Muscle layer of colon (tissue), 2 donors: ENCODE measurements at regions not wholly inside any gene's neighbourhood (a gene's known extent, or its start where the extent isn't known, plus 50 kb on each side); places are given as distances from the start of the nearest gene placed in this dataset.

Experiments
- H3K27ac ChIP-seq: one replicate; pipeline ENCODE4 v1.7.0; 2013; ENCODE audit warnings: low read depth, mild to moderate bottlenecking, low read length, moderate library complexity
- H3K27me3 ChIP-seq, 2 donors: one replicate each; pipeline ENCODE4 v1.7.0; 2013; ENCODE audit warnings: low read length in 2 of 2, mild to moderate bottlenecking in 2 of 2; ENCODE audit not compliant: insufficient read depth in 2 of 2, control insufficient read depth in 1 of 2
- H3K36me3 ChIP-seq: one replicate; pipeline ENCODE4 v1.7.0; 2013; ENCODE audit warnings: mild to moderate bottlenecking, low read length; ENCODE audit not compliant: insufficient read depth
- H3K4me1 ChIP-seq: one replicate; pipeline ENCODE4 v1.7.0; 2013; ENCODE audit warnings: mild to moderate bottlenecking, low read length; ENCODE audit not compliant: insufficient read depth
- H3K4me3 ChIP-seq, 2 donors: one replicate each; pipeline ENCODE4 v1.7.0; 2013; ENCODE audit warnings: low read length in 2 of 2, low read depth in 1 of 2, mild to moderate bottlenecking in 1 of 2, moderate library complexity in 1 of 2
- H3K9ac ChIP-seq: one replicate; pipeline ENCODE4 v1.7.0; 2013; ENCODE audit warnings: low read length
- H3K9me3 ChIP-seq: one replicate; pipeline ENCODE4 v1.7.0; 2013; ENCODE audit warnings: mild to moderate bottlenecking, low read length
- donor health status: abdominal sarcoma.
- donor health status: Adenocarcinoma of cecum.

DNA sequence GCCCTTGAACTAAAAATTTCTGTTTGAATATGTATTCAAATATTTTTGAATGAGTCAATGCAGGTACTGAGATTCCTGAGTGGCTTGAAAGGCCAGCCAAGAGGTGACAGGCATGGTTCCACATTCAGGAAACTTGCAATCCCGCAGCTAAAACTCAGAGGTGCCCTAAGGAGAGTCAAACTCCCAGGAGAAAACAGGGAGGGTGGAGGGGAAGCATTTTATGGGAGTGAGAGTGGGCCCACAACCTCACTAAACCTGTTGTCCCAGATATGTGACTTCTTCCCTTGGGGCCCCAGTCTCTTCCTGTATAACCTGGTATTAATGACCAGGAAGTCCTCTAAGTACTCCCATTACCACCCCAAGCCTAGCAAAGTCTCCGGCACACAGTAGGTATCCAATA is 189.6 kb downstream of the PLPP3 start:
- Histone ChIP-seq H3K4me3 (no peak overlapping the region), H3K4me1 (no peaks in the 10 kb centered on the region), H3K27ac (no peak overlapping the region), H3K9ac (no peak overlapping the region), H3K27me3 (no peaks in the 10 kb centered on the region), H3K9me3 (no peaks in the 10 kb centered on the region), H3K36me3 (no peaks in the 10 kb centered on the region)

DNA sequence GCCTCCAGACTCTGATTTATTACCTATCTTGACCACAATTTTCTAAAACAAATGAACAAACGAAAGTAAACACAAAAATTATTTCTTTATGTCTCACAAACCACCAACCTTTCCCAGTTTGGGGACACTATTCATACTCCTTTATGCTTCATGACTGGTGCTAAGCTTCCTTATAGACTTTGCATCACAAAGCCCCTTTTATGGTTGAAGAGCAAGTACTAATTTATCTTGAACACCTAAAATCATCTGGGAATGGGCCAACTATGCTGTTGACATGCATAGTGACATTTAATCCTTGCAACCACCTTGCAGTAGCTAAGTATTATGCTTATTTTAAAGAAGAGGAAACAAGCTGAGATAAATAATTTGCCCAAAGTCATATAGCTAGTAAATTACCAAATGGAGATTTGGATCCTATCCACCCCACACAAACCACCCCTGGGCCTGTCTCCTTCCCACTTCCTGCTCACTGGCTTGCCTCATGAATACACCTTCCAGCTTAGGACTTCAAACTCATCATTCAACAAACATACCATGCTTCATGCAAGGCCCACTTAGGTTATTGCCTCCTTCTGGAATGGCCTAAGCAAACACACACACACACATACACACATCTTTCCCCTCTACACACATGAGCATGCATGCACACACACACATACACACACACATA is 192.2 kb downstream of the PLPP3 start:
- H3K27ac ChIP-seq, result no peak overlapping the region
- no peak overlapping the region for H3K4me3 ChIP-seq
- H3K9me3 ChIP-seq, result no peaks in the 10 kb centered on the region
- no peaks in the 10 kb centered on the region for H3K27me3 ChIP-seq
- H3K4me1 ChIP-seq, result no peaks in the 10 kb centered on the region
- no peaks in the 10 kb centered on the region for H3K36me3 ChIP-seq
- no peak overlapping the region for H3K9ac ChIP-seq

DNA sequence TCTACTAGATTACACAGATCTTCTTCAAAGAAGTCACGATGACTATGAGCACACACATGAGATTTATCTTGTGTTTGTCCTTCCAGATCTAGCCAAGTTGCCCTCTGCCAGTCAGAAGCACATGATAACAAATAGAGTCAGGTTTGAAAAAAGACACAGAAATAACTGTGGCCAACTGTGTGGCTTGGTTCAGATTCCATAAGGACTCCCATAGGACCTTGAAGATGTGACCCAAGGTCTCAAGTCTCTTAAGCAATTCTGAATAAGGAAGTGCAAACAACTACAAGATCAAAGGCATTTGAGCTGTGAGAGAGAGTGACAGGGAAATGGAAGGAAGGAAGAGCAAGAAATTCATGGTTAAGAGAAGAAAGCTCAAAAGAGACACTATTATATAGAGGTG is 194.0 kb downstream of the PLPP3 start:
- H3K27ac ChIP-seq, result no peak overlapping the region
- no peak overlapping the region for H3K9ac ChIP-seq
- no peaks in the 10 kb centered on the region for H3K27me3 ChIP-seq
- H3K36me3 ChIP-seq, result no peaks in the 10 kb centered on the region
- H3K4me1 ChIP-seq, result peaks cover 9% of the 10 kb centered on the region
- H3K9me3 ChIP-seq, result no peaks in the 10 kb centered on the region
- no peak overlapping the region for H3K4me3 ChIP-seq

DNA sequence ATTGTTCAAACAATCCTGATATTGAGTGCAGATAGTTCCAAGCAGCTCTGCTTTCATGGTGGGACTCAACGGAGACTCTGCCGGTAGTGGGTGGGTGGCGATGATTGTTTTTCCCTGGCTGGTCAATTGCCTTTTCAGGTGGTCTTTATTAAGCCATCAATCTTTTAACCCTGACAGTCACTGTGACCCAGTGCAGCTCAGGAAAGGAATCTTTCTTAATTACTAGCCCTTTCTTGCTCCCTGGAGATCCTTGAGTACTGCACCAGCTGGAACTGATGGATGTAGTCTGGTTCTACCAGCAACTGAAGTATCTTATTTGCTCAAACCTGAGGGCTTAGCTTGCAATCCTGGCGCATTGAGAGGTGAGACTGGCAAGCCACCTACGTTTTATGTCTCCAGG is 196.4 kb downstream of the PLPP3 start:
- H3K9me3 ChIP-seq, result no peaks in the 10 kb centered on the region
- H3K36me3 ChIP-seq, result no peaks in the 10 kb centered on the region
- H3K27me3 ChIP-seq, result no peaks in the 10 kb centered on the region
- H3K27ac ChIP-seq, result no peak overlapping the region
- H3K4me1 ChIP-seq, result peaks cover 29% of the 10 kb centered on the region
- no peak overlapping the region for H3K9ac ChIP-seq
- H3K4me3 ChIP-seq, result no peak overlapping the region

DNA sequence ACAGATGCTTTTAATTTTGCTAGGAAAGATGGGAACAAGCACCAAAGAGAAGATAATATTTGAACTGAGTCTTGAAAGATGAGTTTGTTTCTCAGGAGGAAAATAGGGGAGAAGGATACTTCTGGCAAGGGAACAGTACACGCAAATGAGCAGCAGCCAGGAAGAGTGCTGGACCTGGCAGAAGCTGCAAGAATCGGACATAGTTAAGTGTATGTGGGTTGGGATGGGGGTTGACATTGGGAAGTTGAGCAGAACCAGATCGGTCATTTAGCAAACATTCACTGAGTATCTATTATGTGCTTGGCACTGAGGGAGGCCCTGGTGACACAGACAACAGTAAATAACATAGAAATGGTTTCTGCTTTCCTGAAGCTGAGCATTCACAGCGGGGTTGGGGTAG is 198.8 kb downstream of the PLPP3 start:
- H3K9ac ChIP-seq, result no peak overlapping the region
- H3K36me3 ChIP-seq, result no peaks in the 10 kb centered on the region
- H3K4me3 ChIP-seq, result no peak overlapping the region
- no peaks in the 10 kb centered on the region for H3K9me3 ChIP-seq
- no peaks in the 10 kb centered on the region for H3K27me3 ChIP-seq
- H3K4me1 ChIP-seq, result peaks cover 53% of the 10 kb centered on the region
- no peak overlapping the region for H3K27ac ChIP-seq

DNA sequence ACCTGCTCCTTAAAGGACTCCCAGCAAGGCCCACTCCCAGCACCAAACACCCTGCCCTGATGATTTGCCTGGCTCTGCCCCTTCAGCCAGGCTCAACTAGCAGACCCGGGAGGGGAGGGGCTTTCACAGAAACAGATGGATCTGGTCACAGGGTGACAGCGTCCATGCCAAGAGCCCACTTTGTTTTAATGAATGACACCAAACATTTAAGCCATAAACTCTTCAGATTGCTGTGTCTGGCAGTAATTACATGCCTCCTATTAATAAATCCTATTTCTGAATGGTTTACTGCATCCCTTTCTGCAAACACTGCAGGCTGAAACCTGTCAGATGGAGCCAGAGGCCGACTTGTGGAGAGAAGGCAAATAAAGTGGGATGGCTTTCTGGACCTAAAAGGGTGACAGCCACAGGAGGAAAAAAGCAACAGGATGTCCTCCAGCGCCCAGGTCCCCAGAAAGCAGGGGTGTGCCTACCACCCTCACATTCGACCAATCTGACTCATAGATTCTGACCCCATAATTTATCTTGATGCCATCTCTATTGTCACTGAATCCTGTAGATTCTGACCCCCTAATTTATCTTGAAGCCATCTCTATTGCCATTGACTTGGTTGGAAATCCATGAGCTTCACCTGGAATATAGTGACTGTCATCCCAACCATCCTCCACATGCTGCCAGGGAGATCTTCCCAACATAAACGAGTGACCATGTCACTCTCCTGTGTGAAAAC is 200.9 kb downstream of the PLPP3 start:
- Histone ChIP-seq H3K9ac (no peak overlapping the region), H3K36me3 (no peaks in the 10 kb centered on the region), H3K27me3 (no peaks in the 10 kb centered on the region), H3K4me1 (peaks cover 73% of the 10 kb centered on the region), H3K4me3 (no peak overlapping the region), H3K27ac (no peak overlapping the region), H3K9me3 (no peaks in the 10 kb centered on the region)

DNA sequence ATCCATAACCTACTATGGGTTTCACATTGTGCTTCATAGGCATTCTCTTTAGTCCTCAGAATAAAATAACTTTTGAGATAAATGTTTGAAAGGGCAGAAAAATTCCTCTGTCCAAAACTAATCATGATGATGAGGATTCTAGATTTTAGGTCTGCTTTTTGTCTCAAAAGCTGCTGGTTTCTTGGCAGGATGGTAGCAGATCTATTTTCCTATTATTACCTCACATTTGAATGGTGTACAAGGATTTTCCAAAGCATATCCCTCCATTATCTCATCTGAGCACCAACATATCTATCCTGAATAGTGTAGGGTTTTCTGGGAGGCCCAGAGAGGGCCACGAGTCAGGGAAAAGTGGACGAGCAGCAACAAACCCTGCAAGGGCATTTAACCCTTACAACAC is 201.9 kb downstream of the PLPP3 start:
- Histone ChIP-seq H3K4me3 (no peak overlapping the region), H3K36me3 (no peaks in the 10 kb centered on the region), H3K9ac (no peak overlapping the region), H3K9me3 (no peaks in the 10 kb centered on the region), H3K4me1 (peaks cover 74% of the 10 kb centered on the region), H3K27ac (no peak overlapping the region), H3K27me3 (no peaks in the 10 kb centered on the region)

DNA sequence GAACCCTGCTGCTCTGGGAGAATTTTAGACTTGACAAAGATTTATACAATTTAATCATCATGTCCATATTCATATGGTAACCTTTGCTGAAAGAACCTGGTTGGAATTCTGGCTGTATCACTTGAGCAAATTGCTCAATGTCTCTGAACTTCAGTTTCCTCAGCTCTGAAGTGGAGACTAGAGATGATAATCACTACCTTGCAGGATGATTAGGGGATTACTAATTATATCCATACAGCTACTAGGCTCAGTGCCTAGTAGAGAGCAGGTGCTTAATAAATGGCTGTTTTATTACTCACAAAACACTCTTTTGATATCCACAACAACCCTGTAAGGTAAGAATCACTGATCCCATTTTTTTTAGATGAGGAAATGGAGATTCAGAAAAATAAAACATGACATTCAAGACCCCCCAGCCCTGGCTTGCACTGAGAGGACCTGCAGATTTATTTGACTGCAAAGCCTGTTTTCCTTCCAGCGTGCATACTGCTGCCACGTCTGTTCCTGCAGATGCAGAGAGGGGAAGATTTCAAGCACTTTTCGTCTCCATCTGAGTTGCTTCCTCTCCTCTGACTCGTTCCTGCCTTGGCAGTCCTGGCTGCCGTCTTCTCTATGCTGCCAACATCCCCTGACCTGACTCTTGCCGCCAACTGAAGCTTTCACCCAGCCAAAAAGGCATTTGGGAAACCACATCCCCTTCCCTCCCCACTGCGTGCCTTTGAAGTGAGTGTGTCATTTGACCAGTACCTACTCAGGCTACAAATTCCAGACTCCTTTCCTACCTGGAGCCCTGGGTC is 203.0 kb downstream of the PLPP3 start:
- Histone ChIP-seq H3K27ac (no peak overlapping the region), H3K4me3 (no peak overlapping the region), H3K9me3 (no peaks in the 10 kb centered on the region), H3K9ac (no peak overlapping the region), H3K36me3 (no peaks in the 10 kb centered on the region), H3K27me3 (no peaks in the 10 kb centered on the region), H3K4me1 (peaks cover 74% of the 10 kb centered on the region)

DNA sequence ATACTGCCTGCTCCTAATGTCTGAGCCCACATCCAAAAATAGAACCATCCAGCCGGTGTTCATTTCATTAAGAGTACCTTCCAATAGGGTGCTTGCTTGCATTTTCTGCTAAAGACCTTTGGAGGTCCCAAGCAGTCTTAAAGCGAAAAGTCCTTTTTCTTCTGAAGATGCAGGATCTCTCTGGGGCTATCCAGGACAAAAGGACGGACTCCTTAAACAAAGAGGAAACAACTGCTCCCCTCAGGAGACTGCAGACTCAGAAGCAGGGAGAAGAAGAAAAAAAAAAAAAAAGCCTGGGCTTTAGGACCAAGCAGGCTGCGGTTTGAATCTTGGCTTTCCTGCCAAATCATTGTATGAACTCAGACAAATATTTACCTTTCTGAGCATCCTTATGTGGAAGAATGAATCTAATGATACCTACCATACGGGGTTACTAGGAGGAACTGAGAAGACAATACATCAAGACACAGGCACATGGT is 204.0 kb downstream of the PLPP3 start:
- H3K9ac ChIP-seq, result no peak overlapping the region
- no peaks in the 10 kb centered on the region for H3K36me3 ChIP-seq
- no peaks in the 10 kb centered on the region for H3K9me3 ChIP-seq
- no peak overlapping the region for H3K27ac ChIP-seq
- H3K4me3 ChIP-seq, result no peak overlapping the region
- H3K4me1 ChIP-seq, result peaks cover 65% of the 10 kb centered on the region
- no peaks in the 10 kb centered on the region for H3K27me3 ChIP-seq

DNA sequence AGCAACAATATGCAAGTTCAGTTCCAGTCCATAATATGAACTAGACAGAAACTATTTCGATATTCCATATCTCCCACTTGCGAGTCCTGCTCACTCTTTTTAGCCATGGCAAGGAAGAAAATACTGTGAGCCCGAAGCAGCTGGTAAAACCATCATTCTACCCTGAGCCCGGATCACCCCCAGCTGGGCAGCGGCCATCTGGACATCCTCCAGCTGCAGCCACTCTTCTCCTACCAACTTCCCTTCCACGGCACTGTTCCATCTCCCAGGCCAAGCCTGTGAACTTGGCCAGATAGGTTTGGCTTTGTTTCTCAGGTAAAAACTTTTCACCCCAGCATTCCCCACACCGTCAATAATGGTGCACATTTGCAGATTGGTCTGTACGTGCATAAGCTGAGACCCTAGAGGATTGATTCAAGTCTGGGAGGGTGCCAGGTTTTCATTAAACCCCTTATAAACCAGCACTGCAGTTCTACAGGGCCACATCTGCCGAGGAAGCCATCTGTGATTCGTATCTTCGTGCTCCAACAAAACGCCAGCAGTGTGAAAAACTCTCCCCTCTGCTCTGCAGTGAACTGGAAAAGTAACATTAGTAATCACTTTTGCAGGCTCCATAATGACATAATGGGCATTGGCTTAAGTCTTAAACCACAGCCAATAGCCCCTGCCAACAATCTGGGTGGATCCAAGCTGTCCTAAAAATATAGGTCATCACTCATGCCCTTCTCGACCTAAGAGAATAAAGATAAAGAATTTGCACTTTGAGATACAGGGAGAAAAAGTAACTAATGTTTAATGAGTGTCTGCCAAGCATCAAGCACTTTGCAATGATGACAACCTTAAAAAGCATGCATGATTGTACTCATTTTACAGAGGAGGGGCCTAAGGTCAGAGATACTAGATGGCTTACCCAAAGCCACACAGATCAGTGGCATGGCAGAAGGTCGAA is 205.1 kb downstream of the PLPP3 start:
- Histone ChIP-seq H3K27ac (no peak overlapping the region), H3K9me3 (no peaks in the 10 kb centered on the region), H3K9ac (no peak overlapping the region), H3K36me3 (no peaks in the 10 kb centered on the region), H3K4me1 (peaks cover 56% of the 10 kb centered on the region), H3K27me3 (no peaks in the 10 kb centered on the region), H3K4me3 (no peak overlapping the region)

DNA sequence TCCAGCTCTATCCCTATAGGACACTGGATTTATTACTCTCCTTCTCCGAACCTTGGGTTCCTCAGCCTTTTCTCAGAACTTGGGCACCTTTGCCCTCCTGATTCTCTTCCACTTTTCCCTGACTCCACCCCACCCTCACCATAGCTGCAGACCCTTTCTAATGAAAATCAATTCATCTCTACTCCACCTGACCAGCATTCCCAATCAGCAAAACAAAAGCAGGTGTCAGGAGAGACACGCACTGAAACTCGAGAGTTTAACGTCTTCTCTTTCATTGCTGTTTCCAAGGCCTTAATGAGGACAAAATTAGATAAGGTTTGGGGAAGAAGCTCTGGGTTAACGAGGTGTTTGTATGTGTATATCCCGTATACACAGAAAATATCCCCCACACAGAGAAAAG is 208.8 kb downstream of the PLPP3 start:
- Histone ChIP-seq H3K9me3 (no peaks in the 10 kb centered on the region), H3K27me3 (no peaks in the 10 kb centered on the region), H3K4me1 (peaks cover 21% of the 10 kb centered on the region), H3K27ac (no peak overlapping the region), H3K36me3 (no peaks in the 10 kb centered on the region), H3K9ac (no peak overlapping the region), H3K4me3 (no peak overlapping the region)
